Suprapubic skin (tissue), 4 donors: ENCODE measurements at regions not wholly inside any gene's neighbourhood (a gene's known extent, or its start where the extent isn't known, plus 50 kb on each side); places are given as distances from the start of the nearest gene placed in this dataset.

Experiments
- CTCF ChIP-seq, 2 donors: fragments of 200-600 bp in 1 of 2; fragments of 450-650 bp in 1 of 2; sonication (generic) in 1 of 2; IDR thresholded peaks; one replicate each; pipeline ENCODE4 v1.5.1; 2016 to 2019; ENCODE audit warnings: antibody characterized with exemption in 2 of 2, mild to moderate bottlenecking in 1 of 2, moderate library complexity in 1 of 2
- EP300 ChIP-seq: sonication (generic); formaldehyde crosslinking; IDR thresholded peaks from one replicate; pipeline ENCODE4 v1.6.1; 2017; ENCODE audit warnings: antibody characterized with exemption
- POLR2A ChIP-seq, 2 donors: fragments of 450-650 bp; IDR thresholded peaks; one replicate each; pipeline ENCODE4 v1.6.1; 2017; ENCODE audit warnings: antibody characterized with exemption in 2 of 2, mild to moderate bottlenecking in 2 of 2, moderate library complexity in 2 of 2
- POLR2AphosphoS5 ChIP-seq, 3 donors: sonication (generic); formaldehyde crosslinking; IDR thresholded peaks; one replicate each; pipeline ENCODE4 v1.6.1; 2017; ENCODE audit warnings: antibody characterized with exemption in 3 of 3

DNA sequence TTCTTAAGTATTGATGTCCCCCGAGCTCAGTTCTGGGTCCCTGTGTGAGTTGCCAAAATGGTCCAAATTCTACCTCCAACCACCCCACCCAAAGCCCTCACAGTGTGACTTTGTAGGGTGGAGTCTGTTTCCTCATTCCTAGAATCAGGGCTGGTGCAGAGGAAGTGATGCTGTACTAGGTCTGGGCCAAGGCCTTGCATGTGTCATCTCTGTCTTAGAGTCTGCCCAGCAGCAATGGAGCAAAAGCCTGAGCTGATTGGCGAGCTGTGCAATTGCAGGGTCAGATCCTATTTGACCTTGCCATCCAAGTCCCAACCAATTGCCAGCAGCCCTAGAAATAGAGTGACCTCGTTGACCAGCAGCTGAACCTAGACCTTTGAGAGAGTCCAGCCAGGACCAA is 97.0 kb upstream of the ANKRD10 start:
- TF ChIP-seq POLR2A (IDR thresholded peaks at IDR 0.05) = no peak
- TF ChIP-seq CTCF (IDR thresholded peaks at IDR 0.05) = no peak
- no peak for TF ChIP-seq POLR2AphosphoS5 (IDR thresholded peaks at IDR 0.05)
- no peak for TF ChIP-seq EP300
